HCT116 (cell line): ENCODE measurements at regions not wholly inside any gene's neighbourhood (a gene's known extent, or its start where the extent isn't known, plus 50 kb on each side); places are given as distances from the start of the nearest gene placed in this dataset.

ENCODE experiments used
- ATAC-seq: fragments of 200-7000 bp; cut with Tn5 transposase; 2 replicates; pipeline ENCODE4 v1.9.1; 2020; ENCODE audit warnings: mild to moderate bottlenecking, moderate library complexity
- BruUV-seq: library from RNA; stranded (reverse); fragments of 400-500 nt; replicated peaks from 2 replicates; lab custom pipeline; 2021; lab: Mats Ljungman, UMichigan
- CTCF ChIA-PET: fragments of 300-600 bp; sonication (Branson Sonifier 250); formaldehyde crosslinking; loops from one replicate; lab custom pipeline; 2021; ENCODE audit warnings: antibody characterized with exemption; lab: Charles Lee
- POLR2A ChIA-PET: fragments of 300-600, 350-600 bp; sonication (Branson Sonifier 250); formaldehyde crosslinking; loops from one replicate; lab custom pipeline; 2021; ENCODE audit warnings: antibody characterized with exemption; lab: Charles Lee
- RAD21 ChIA-PET, 2 experiments: fragments of 300-600 bp; sonication (Branson Sonifier 250); formaldehyde crosslinking; loops; one replicate each; lab custom pipeline; 2023; ENCODE audit warnings: low total read pairs in 2 of 2; ENCODE audit not compliant: uncharacterized antibody in 2 of 2, unreplicated experiment in 2 of 2, low non-redundant PET in 1 of 2; lab: Charles Lee
- DNase-seq: peaks from one replicate; pipeline ENCODE4 v3.0.0-alpha.2; 2010; ENCODE audit warnings: low read depth, low spot score
- H2AFZ ChIP-seq: fragments of 200-600 bp; shearing (Covaris generic), sonication (generic); 2 replicates; pipeline ENCODE4 v1.6.1; 2017; ENCODE audit warnings: low read depth, mixed run types, mixed read lengths, antibody characterized with exemption, low read length; ENCODE audit not compliant: poor library complexity, severe bottlenecking
- H3K27ac ChIP-seq: 2 replicates; pipeline ENCODE4 v1.5.1; 2012; ENCODE audit warnings: low read depth, low read length
- H3K27me3 ChIP-seq: fragments of 200-600 bp; sonication (generic); 2 replicates; pipeline ENCODE4 v1.6.1; 2016; ENCODE audit warnings: mixed run types, low read length, mixed read lengths; ENCODE audit not compliant: insufficient read depth
- H3K36me3 ChIP-seq, 2 experiments: fragments of 200-500 bp in 1 of 2; fragments of 200-600 bp in 1 of 2; sonication (Bioruptor generic) in 1 of 2; sonication (generic) in 1 of 2; 2 replicates each; pipeline versions ENCODE4 v1.5.1 to v1.6.1; 2014 to 2016; ENCODE audit warnings: low read length in 2 of 2, inconsistent platforms in 1 of 2, mixed read lengths in 1 of 2, mixed run types in 1 of 2; ENCODE audit not compliant: insufficient read depth in 2 of 2, control insufficient read depth in 1 of 2
- H3K4me1 ChIP-seq, 2 experiments: fragments of 200-600 bp in 1 of 2; sonication (generic) in 1 of 2; 2 replicates each; pipeline versions ENCODE4 v1.5.1 to v1.6.1; 2012 to 2017; ENCODE audit warnings: low read length in 2 of 2, inconsistent platforms in 1 of 2, mild to moderate bottlenecking in 1 of 2, mixed read lengths in 1 of 2, mixed run types in 1 of 2, moderate library complexity in 1 of 2; ENCODE audit not compliant: insufficient read depth in 2 of 2, control insufficient read depth in 1 of 2
- H3K4me2 ChIP-seq: fragments of 200-600 bp; sonication (generic); 2 replicates; pipeline ENCODE4 v1.6.1; 2017; ENCODE audit warnings: mixed run types, low read length, mixed read lengths
- H3K4me3 ChIP-seq, 2 experiments: fragments of 200-600 bp in 1 of 2; sonication (generic) in 1 of 2; replicated peaks in 1 of 2; 2 replicates each; pipeline ENCODE4 v1.5.1; 2011 to 2016; ENCODE audit warnings: low read length in 2 of 2, control low read depth in 1 of 2, low read depth in 1 of 2, mild to moderate bottlenecking in 1 of 2, mixed read lengths in 1 of 2, mixed run types in 1 of 2
- H3K79me2 ChIP-seq: fragments of 200-600 bp; sonication (generic); 2 replicates; pipeline ENCODE4 v1.6.1; 2017; ENCODE audit warnings: mild to moderate bottlenecking, mixed run types, low read length, moderate library complexity, mixed read lengths; ENCODE audit not compliant: insufficient read depth
- H3K9ac ChIP-seq: fragments of 200-600 bp; sonication (generic); 2 replicates; pipeline ENCODE4 v1.6.1; 2016; ENCODE audit warnings: low read length, mixed read lengths
- H3K9me2 ChIP-seq: fragments of 200-600 bp; sonication (generic), shearing (Covaris generic); 2 replicates; pipeline ENCODE4 v1.6.1; 2017; ENCODE audit warnings: mixed run types, mild to moderate bottlenecking, moderate library complexity; ENCODE audit not compliant: insufficient read depth
- H3K9me3 ChIP-seq, 2 experiments: fragments of 200-500 bp in 1 of 2; fragments of 200-600 bp in 1 of 2; sonication (Bioruptor generic) in 1 of 2; sonication (generic) in 1 of 2; 2 replicates each; pipeline ENCODE4 v1.6.1; 2014 to 2017; ENCODE audit warnings: low read length in 2 of 2, mixed read lengths in 2 of 2, inconsistent platforms in 1 of 2, low read depth in 1 of 2, mild to moderate bottlenecking in 1 of 2, mixed run types in 1 of 2, moderate library complexity in 1 of 2; ENCODE audit not compliant: control insufficient read depth in 1 of 2, insufficient read depth in 1 of 2
- H4K20me1 ChIP-seq: fragments of 200-600 bp; sonication (generic), shearing (Covaris generic); 2 replicates; pipeline ENCODE4 v1.6.1; 2017; ENCODE audit warnings: mixed run types, mild to moderate bottlenecking, moderate library complexity; ENCODE audit not compliant: insufficient read depth
- CBX3 ChIP-seq: IDR thresholded peaks from 2 replicates; pipeline ENCODE4 v1.6.1; 2012; ENCODE audit warnings: low read depth
- ELF1 ChIP-seq: IDR thresholded peaks from 2 replicates; pipeline ENCODE4 v1.6.1; 2012; ENCODE audit warnings: low read depth, borderline replicate concordance
- EZH2 ChIP-seq: fragments of 200-600 bp; sonication (generic); IDR thresholded peaks from 2 replicates; pipeline ENCODE4 v1.6.1; 2017; ENCODE audit warnings: antibody characterized with exemption, mixed run types
- EZH2phosphoT487 ChIP-seq: fragments of 200-600 bp; IDR thresholded peaks from 2 replicates; pipeline ENCODE4 v1.6.1; 2018; ENCODE audit warnings: antibody characterized with exemption, borderline replicate concordance
- FOSL1 ChIP-seq: IDR thresholded peaks from 2 replicates; pipeline ENCODE4 v1.6.1; 2012; ENCODE audit warnings: low read depth
- POLR2A ChIP-seq: IDR thresholded peaks from 2 replicates; pipeline ENCODE4 v1.7.0; 2011; ENCODE audit warnings: borderline replicate concordance; ENCODE audit not compliant: insufficient read depth, insufficient read length; ENCODE audit errors: extremely low read depth
- RAD21 ChIP-seq: IDR thresholded peaks from 2 replicates; pipeline ENCODE4 v1.6.1; 2012; ENCODE audit warnings: low read depth, mild to moderate bottlenecking
- SIN3A ChIP-seq: IDR thresholded peaks from 2 replicates; pipeline ENCODE4 v1.6.1; 2012; ENCODE audit warnings: low read depth
- SP1 ChIP-seq: IDR thresholded peaks from 2 replicates; pipeline ENCODE4 v1.6.1; 2012; ENCODE audit warnings: low read depth
- SRF ChIP-seq: IDR thresholded peaks from 2 replicates; pipeline ENCODE4 v1.6.1; 2012; ENCODE audit warnings: low read depth
- TCF7L2 ChIP-seq: IDR thresholded peaks from 2 replicates; pipeline ENCODE4 v1.7.0; 2011; ENCODE audit warnings: borderline replicate concordance, inconsistent platforms; ENCODE audit not compliant: insufficient read depth, insufficient read length; ENCODE audit errors: extremely low read depth
- ZFX ChIP-seq: fragments of 450-650 bp; IDR thresholded peaks from 2 replicates; pipeline ENCODE4 v1.6.1; 2017
- intact Hi-C: fragments of 100-400 bp; cut with micrococcal nuclease; formaldehyde crosslinking; loops from 2 replicates; pipeline ENCODE4 v1.10.0; 2022
- TF ChIP-seq, protein P1 (sequence below): IDR thresholded peaks from 2 replicates; pipeline ENCODE4 v1.6.1; 2011; ENCODE audit warnings: mild to moderate bottlenecking, low read length, moderate library complexity; ENCODE audit not compliant: insufficient replicate concordance; ENCODE audit errors: extremely low read depth
- TF ChIP-seq, protein P2 (sequence below): IDR thresholded peaks from 2 replicates; pipeline ENCODE4 v1.6.1; 2012

DNA sequence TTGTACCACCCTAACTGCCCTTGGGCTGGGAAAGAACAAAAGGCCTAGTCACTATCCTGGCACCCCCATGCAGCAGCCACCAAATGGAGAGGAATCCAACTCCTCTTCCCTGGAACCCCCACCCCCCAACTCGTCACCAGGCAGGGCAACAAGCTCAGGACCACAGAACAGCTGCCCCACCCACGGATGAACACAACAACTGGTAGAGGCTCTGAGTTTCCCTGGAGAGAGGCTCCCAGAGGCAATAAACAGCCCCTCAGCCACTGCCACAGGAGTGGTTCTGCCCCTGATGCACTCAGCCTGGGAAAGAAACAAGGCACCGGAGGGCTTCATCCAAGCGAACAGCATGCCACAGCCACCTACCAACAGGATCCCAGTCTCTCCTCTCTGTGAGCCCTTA lies 778.4 kb upstream of the FAT3 start:
- Histone ChIP-seq H3K9me2 (no peaks in the 10 kb centered on the region), H3K4me2 (no peak overlapping the region), H3K4me1 (no peaks in the 10 kb centered on the region), H3K27me3 (no peaks in the 10 kb centered on the region), H3K9me3 (peaks cover 0 to 20% of the 10 kb centered on the region in 2 experiments; a peak in 2 of 4 replicates), H3K9ac (no peak overlapping the region), H4K20me1 (no peaks in the 10 kb centered on the region), H3K79me2 (no peaks in the 10 kb centered on the region), H3K4me3 (no peak overlapping the region), H3K27ac (no peak overlapping the region), H3K36me3 (no peaks in the 10 kb centered on the region), H2AFZ (no peak overlapping the region)
- no TSS peak for BruUV-seq
- no peak for TF ChIP-seq SRF
- no peak for TF ChIP-seq CBX3
- no peak for TF ChIP-seq FOSL1
- TF ChIP-seq EZH2, result no peak
- TF ChIP-seq, protein P1, sequence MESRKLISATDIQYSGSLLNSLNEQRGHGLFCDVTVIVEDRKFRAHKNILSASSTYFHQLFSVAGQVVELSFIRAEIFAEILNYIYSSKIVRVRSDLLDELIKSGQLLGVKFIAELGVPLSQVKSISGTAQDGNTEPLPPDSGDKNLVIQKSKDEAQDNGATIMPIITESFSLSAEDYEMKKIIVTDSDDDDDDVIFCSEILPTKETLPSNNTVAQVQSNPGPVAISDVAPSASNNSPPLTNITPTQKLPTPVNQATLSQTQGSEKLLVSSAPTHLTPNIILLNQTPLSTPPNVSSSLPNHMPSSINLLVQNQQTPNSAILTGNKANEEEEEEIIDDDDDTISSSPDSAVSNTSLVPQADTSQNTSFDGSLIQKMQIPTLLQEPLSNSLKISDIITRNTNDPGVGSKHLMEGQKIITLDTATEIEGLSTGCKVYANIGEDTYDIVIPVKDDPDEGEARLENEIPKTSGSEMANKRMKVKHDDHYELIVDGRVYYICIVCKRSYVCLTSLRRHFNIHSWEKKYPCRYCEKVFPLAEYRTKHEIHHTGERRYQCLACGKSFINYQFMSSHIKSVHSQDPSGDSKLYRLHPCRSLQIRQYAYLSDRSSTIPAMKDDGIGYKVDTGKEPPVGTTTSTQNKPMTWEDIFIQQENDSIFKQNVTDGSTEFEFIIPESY, result no peak
- no peak for DNase-seq
- CTCF ChIA-PET, result no interaction called here
- intact Hi-C loops, result no loop called here
- RAD21 ChIA-PET, result no interaction called here
- POLR2A ChIA-PET, result no interaction called here
- no peak for ATAC-seq

DNA sequence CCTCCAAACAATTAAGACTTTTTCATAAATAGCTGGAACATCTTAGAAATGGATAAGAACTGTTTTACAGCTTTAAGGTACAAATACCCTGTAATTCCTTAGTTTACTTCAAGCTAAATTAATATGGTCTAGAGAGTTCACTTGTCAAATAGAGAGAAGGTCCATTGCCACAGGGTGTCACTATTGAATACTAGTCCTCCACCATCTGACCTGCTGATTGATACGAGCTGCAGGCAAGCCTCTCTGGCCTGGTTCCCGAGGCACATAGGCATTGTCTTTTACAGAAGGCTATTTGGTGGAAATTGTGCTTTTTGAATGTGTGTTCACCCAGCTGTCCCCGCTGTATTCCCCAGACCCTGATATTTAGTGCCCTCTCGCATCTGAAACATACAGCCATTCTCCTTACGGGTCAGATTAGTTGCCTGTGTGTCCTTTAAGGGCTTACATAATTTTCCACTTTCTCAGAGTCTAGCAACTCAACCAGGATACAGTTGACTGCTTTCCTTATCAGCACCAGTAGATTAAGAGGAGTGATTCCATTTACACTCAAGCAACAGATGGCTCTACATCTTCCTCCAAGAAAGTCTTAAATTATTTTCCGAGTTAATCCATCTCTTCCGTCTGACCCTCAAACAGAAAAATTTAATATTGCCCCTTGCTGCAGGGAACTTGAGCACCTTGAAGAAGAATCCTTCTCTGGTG lies 788.8 kb upstream of the FAT3 start:
- H3K27ac ChIP-seq, result no peak overlapping the region
- H3K9ac ChIP-seq, result no peak overlapping the region
- ChIA-PET CTCF (no interaction called here), RAD21 (no interaction called here), POLR2A (no interaction called here)
- H3K9me2 ChIP-seq, result no peaks in the 10 kb centered on the region
- no peaks in the 10 kb centered on the region for H3K27me3 ChIP-seq
- no peaks in the 10 kb centered on the region for H3K4me1 ChIP-seq
- ATAC-seq (no peak), DNase-seq (no peak)
- TF ChIP-seq TCF7L2, result no peak
- TF ChIP-seq ELF1, result no peak
- no peak for TF ChIP-seq EZH2phosphoT487
- TF ChIP-seq SIN3A, result no peak
- TF ChIP-seq EZH2, result no peak
- TF ChIP-seq, protein P2, sequence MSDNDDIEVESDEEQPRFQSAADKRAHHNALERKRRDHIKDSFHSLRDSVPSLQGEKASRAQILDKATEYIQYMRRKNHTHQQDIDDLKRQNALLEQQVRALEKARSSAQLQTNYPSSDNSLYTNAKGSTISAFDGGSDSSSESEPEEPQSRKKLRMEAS, result no peak
- TF ChIP-seq FOSL1, result no peak
- TF ChIP-seq POLR2A, result no peak
- no peak for TF ChIP-seq SP1
- TF ChIP-seq ZFX, result no peak
- TF ChIP-seq RAD21, result no peak
- H2AFZ ChIP-seq, result no peak overlapping the region
- H3K79me2 ChIP-seq, result no peaks in the 10 kb centered on the region
- H4K20me1 ChIP-seq, result no peaks in the 10 kb centered on the region
- intact Hi-C loops, result no loop called here
- no peak overlapping the region for H3K4me2 ChIP-seq
- H3K9me3 ChIP-seq, result peaks cover 6 to 10% of the 10 kb centered on the region in 2 experiments; a peak in 2 of 4 replicates
- BruUV-seq, result no TSS peak
- no peak overlapping the region for H3K4me3 ChIP-seq
- no peaks in the 10 kb centered on the region; a peak in 1 of 4 replicates for H3K36me3 ChIP-seq
